Gastrocnemius medialis (tissue), 4 donors: ENCODE measurements at regions not wholly inside any gene's neighbourhood (a gene's known extent, or its start where the extent isn't known, plus 50 kb on each side); places are given as distances from the start of the nearest gene placed in this dataset.

Experiments
- POLR2A ChIP-seq, 2 donors: fragments of 450-650 bp; IDR thresholded peaks; one replicate each; pipeline ENCODE4 v1.6.1; 2017; ENCODE audit warnings: antibody characterized with exemption in 2 of 2, mild to moderate bottlenecking in 2 of 2, moderate library complexity in 2 of 2
- TF ChIP-seq, protein P1 (sequence below), 5 experiments: fragments of 450-650 bp in 3 of 5; fragments of 200-600 bp in 2 of 5; sonication (generic) in 2 of 5; IDR thresholded peaks in 4 of 5; conservative IDR thresholded peaks in 1 of 5; 1 replicate in 4 of 5; 2 replicates in 1 of 5; pipeline ENCODE4 v1.5.1; 2016 to 2019; ENCODE audit warnings: antibody characterized with exemption in 5 of 5, mild to moderate bottlenecking in 3 of 5, moderate library complexity in 3 of 5

DNA sequence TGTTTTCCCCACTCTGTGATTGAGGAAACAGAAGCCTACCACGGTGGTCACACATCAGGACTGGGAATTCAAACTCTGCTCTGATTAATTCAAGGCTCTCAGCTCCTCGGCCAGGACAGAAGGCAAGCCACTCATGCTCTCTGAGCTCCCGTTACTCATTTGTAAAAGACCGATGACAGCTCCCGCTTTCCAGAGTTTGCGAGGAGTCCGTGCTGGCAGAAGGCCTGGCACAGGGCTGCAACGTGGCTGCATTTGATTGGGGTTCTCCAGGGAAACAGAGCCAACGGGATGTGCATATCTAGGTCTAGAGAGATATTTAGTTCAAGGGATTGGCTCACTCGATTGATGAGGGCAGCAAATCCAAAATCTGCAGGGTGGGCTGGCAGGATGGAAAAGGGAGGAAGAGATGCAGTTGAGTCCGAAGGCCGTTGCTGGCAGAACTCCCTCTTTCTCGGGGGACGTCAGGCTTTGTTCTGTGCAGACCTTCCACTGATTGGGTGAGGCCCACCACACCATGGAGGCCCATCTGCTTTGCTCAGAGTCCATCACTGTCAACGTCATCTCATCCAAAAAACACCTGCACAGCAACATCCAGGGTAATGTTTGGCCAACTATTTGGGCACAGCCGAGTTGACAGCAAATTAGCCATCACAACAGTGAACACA is 215.5 kb upstream of the RPL38 start:
- TF ChIP-seq, protein P1, sequence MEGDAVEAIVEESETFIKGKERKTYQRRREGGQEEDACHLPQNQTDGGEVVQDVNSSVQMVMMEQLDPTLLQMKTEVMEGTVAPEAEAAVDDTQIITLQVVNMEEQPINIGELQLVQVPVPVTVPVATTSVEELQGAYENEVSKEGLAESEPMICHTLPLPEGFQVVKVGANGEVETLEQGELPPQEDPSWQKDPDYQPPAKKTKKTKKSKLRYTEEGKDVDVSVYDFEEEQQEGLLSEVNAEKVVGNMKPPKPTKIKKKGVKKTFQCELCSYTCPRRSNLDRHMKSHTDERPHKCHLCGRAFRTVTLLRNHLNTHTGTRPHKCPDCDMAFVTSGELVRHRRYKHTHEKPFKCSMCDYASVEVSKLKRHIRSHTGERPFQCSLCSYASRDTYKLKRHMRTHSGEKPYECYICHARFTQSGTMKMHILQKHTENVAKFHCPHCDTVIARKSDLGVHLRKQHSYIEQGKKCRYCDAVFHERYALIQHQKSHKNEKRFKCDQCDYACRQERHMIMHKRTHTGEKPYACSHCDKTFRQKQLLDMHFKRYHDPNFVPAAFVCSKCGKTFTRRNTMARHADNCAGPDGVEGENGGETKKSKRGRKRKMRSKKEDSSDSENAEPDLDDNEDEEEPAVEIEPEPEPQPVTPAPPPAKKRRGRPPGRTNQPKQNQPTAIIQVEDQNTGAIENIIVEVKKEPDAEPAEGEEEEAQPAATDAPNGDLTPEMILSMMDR (IDR thresholded peaks at IDR 0.05 in 4 of 5, conservative IDR thresholded peaks at IDR 0.05 in 1 of 5), result no peak
- TF ChIP-seq POLR2A (IDR thresholded peaks at IDR 0.05), result no peak
